Kidney epithelial cell (primary cell): ENCODE measurements at regions not wholly inside any gene's neighbourhood (a gene's known extent, or its start where the extent isn't known, plus 50 kb on each side); places are given as distances from the start of the nearest gene placed in this dataset.

Source experiments
- DNase-seq: peaks from one replicate; pipeline ENCODE4 v3.0.0-alpha.2; 2010; ENCODE audit warnings: low read depth
- H3K27me3 ChIP-seq: 2 replicates; pipeline ENCODE4 v1.6.0; 2011; ENCODE audit warnings: low read length; ENCODE audit not compliant: control insufficient read depth, insufficient read depth
- H3K36me3 ChIP-seq: 2 replicates; pipeline ENCODE4 v1.5.1; 2011; ENCODE audit warnings: low read length; ENCODE audit not compliant: control insufficient read depth, insufficient read depth
- H3K4me3 ChIP-seq: 2 replicates; pipeline ENCODE4 v1.5.1; 2011; ENCODE audit warnings: low read depth, mild to moderate bottlenecking, control low read depth, low read length
- TF ChIP-seq, protein P1 (sequence below): IDR thresholded peaks from 2 replicates; pipeline ENCODE4 v1.5.1; 2011; ENCODE audit warnings: mild to moderate bottlenecking, moderate library complexity, low read length, control low read depth, inconsistent platforms; ENCODE audit not compliant: insufficient read depth, poor library complexity, severe bottlenecking

DNA sequence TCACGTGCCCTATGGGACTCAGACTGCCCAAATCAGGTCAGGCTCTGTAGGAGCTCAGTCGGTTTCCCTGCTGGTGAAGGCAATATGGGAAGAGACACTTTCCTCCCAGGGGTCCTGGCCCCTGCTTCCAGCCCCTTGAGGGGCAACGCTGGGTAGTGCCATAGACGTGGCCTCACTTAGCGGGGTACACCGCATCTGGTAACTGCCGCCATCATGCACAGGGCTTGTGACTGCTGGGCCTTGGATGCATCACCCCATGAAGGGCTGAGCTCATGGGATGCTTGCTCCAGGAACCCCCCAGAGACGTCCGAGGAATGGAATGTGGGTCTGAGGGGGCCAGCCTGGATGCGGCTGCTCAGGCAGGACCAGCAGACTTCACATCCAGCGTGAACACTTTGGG is 127.3 kb upstream of the HDAC4 start:
- Histone ChIP-seq H3K27me3 (peaks cover 3% of the 10 kb centered on the region), H3K4me3 (no peak overlapping the region), H3K36me3 (no peaks in the 10 kb centered on the region)
- DNase-seq, result no peak
- TF ChIP-seq, protein P1, sequence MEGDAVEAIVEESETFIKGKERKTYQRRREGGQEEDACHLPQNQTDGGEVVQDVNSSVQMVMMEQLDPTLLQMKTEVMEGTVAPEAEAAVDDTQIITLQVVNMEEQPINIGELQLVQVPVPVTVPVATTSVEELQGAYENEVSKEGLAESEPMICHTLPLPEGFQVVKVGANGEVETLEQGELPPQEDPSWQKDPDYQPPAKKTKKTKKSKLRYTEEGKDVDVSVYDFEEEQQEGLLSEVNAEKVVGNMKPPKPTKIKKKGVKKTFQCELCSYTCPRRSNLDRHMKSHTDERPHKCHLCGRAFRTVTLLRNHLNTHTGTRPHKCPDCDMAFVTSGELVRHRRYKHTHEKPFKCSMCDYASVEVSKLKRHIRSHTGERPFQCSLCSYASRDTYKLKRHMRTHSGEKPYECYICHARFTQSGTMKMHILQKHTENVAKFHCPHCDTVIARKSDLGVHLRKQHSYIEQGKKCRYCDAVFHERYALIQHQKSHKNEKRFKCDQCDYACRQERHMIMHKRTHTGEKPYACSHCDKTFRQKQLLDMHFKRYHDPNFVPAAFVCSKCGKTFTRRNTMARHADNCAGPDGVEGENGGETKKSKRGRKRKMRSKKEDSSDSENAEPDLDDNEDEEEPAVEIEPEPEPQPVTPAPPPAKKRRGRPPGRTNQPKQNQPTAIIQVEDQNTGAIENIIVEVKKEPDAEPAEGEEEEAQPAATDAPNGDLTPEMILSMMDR, result no peak

GRCh38 chr2:239526666-239527415 is 126.0 kb upstream of the HDAC4 start:
- TF ChIP-seq, protein P1, result no peak
- Histone ChIP-seq H3K27me3 (peaks cover 3% of the 10 kb centered on the region), H3K4me3 (no peak overlapping the region), H3K36me3 (no peaks in the 10 kb centered on the region)
- no peak for DNase-seq

GRCh38 chr2:239526038-239526437 is 125.2 kb upstream of the HDAC4 start:
- DNase-seq, result no peak
- H3K27me3 ChIP-seq, result peaks cover 5% of the 10 kb centered on the region
- TF ChIP-seq, protein P1, result no peak
- no peak overlapping the region for H3K4me3 ChIP-seq
- no peaks in the 10 kb centered on the region for H3K36me3 ChIP-seq

DNA sequence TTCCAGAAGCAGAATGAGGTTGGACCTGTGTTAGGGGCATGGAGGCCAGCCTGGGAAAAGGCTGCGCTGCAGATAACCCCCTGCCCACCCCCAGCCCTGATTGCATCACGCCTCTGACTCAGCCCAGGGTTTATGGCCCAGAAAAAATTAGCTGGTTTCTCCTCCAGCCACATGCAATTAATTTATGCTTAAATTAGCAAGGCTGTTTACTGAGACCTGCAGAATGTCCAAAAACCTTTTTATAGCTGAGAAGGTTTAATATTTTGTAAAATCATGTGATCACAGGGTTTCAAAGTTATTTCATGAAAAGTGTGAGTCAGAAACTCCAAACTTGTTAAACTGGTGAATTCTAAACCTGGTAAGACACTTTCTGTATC is 123.1 kb upstream of the HDAC4 start:
- TF ChIP-seq, protein P1, result no peak
- H3K27me3 ChIP-seq, result peaks cover 5% of the 10 kb centered on the region
- H3K4me3 ChIP-seq, result no peak overlapping the region
- H3K36me3 ChIP-seq, result no peaks in the 10 kb centered on the region
- peak; percentile 12 for DNase-seq

- Histone ChIP-seq H3K27me3 (peaks cover 5% of the 10 kb centered on the region), H3K36me3 (no peaks in the 10 kb centered on the region), H3K4me3 (no peak overlapping the region)
- TF ChIP-seq, protein P1, result no peak
- no peak for DNase-seq
These were observed 122.5 kb upstream of the HDAC4 start for GRCh38 chr2:239523147-239523953.

GRCh38 chr2:239522740-239523119 is 121.9 kb upstream of the HDAC4 start:
- TF ChIP-seq, protein P1, result no peak
- H3K36me3 ChIP-seq, result no peaks in the 10 kb centered on the region
- peaks cover 5% of the 10 kb centered on the region for H3K27me3 ChIP-seq
- no peak for DNase-seq
- H3K4me3 ChIP-seq, result no peak overlapping the region
